OCI-LY7 (cell line): ENCODE measurements at regions not wholly inside any gene's neighbourhood (a gene's known extent, or its start where the extent isn't known, plus 50 kb on each side); places are given as distances from the start of the nearest gene placed in this dataset.

ENCODE experiments used
- EZH2phosphoT487 ChIP-seq: fragments of 200-600 bp; sonication (generic); IDR thresholded peaks from 2 replicates; pipeline ENCODE4 v1.6.1; 2018; ENCODE audit warnings: low read depth, borderline replicate concordance, mild to moderate bottlenecking, mixed run types, antibody characterized with exemption, low read length, moderate library complexity, mixed read lengths
- TF ChIP-seq, protein P1 (sequence below): fragments of 200-600 bp; sonication (generic); conservative IDR thresholded peaks from 2 replicates; pipeline ENCODE4 v1.5.1; 2014; ENCODE audit warnings: mild to moderate bottlenecking, antibody characterized with exemption, low read length, moderate library complexity, mixed read lengths

DNA sequence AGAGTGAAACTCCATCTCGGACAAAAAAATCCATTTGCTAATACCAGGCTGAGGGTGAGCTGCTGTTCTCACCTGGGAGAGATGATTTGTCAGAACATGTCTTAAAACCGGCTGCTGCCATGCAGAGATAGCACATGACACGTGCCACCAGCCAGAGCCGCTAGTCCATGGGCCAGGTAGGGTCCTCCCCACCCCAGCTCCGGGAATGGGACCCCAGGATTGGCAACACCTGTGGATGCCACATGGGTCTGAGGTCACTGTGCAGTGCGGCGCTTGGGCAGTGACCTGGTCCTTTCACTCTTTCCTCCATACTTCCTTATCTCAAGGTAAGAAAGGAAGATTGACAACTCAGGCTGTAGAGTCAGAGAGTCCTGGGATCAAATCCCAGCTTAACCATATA lies 393.3 kb upstream of the TNRC6C start:
- no peak for TF ChIP-seq EZH2phosphoT487
- TF ChIP-seq, protein P1, sequence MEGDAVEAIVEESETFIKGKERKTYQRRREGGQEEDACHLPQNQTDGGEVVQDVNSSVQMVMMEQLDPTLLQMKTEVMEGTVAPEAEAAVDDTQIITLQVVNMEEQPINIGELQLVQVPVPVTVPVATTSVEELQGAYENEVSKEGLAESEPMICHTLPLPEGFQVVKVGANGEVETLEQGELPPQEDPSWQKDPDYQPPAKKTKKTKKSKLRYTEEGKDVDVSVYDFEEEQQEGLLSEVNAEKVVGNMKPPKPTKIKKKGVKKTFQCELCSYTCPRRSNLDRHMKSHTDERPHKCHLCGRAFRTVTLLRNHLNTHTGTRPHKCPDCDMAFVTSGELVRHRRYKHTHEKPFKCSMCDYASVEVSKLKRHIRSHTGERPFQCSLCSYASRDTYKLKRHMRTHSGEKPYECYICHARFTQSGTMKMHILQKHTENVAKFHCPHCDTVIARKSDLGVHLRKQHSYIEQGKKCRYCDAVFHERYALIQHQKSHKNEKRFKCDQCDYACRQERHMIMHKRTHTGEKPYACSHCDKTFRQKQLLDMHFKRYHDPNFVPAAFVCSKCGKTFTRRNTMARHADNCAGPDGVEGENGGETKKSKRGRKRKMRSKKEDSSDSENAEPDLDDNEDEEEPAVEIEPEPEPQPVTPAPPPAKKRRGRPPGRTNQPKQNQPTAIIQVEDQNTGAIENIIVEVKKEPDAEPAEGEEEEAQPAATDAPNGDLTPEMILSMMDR = no peak
